Mesendoderm (in vitro differentiated cells): ENCODE measurements at regions not wholly inside any gene's neighbourhood (a gene's known extent, or its start where the extent isn't known, plus 50 kb on each side); places are given as distances from the start of the nearest gene placed in this dataset.

Source experiments
- DNase-seq: peaks from one replicate; pipeline ENCODE4 v3.0.0; 2013
- H2AK5ac ChIP-seq: 2 replicates; pipeline ENCODE4 v1.6.1; 2013; ENCODE audit warnings: low read length, inconsistent platforms
- H2BK120ac ChIP-seq: 2 replicates; pipeline ENCODE4 v1.6.1; 2013; ENCODE audit warnings: low read depth, mild to moderate bottlenecking, low read length, moderate library complexity, mixed read lengths
- H2BK15ac ChIP-seq: replicated peaks from 2 replicates; pipeline ENCODE4 v1.6.1; 2013; ENCODE audit warnings: low read depth, mild to moderate bottlenecking, moderate library complexity
- H2BK5ac ChIP-seq: 2 replicates; pipeline ENCODE4 v1.6.1; 2013; ENCODE audit warnings: low read length, inconsistent platforms
- H3K18ac ChIP-seq: 2 replicates; pipeline ENCODE4 v1.6.1; 2013; ENCODE audit warnings: mild to moderate bottlenecking, low read length, mixed read lengths
- H3K23ac ChIP-seq: one replicate; pipeline ENCODE4 v1.6.1; 2013; ENCODE audit warnings: low read length
- H3K27ac ChIP-seq: 2 replicates; pipeline ENCODE4 v1.5.1; 2013; ENCODE audit warnings: low read depth, mild to moderate bottlenecking, inconsistent platforms, low read length, moderate library complexity
- H3K27me3 ChIP-seq: 2 replicates; pipeline ENCODE4 v1.6.1; 2013; ENCODE audit warnings: low read length, control low read depth, mild to moderate bottlenecking, inconsistent platforms; ENCODE audit not compliant: insufficient read depth, poor library complexity
- H3K36me3 ChIP-seq: 2 replicates; pipeline ENCODE4 v1.6.1; 2013; ENCODE audit warnings: low read length, inconsistent platforms; ENCODE audit not compliant: control insufficient read depth, insufficient read depth
- H3K4ac ChIP-seq: one replicate; pipeline ENCODE4 v1.6.1; 2013; ENCODE audit warnings: low read depth, mild to moderate bottlenecking, low read length, moderate library complexity
- H3K4me1 ChIP-seq: 2 replicates; pipeline ENCODE4 v1.6.1; 2013; ENCODE audit warnings: low read depth, low read length, inconsistent platforms; ENCODE audit not compliant: control insufficient read depth
- H3K4me2 ChIP-seq: 2 replicates; pipeline ENCODE4 v1.6.1; 2013; ENCODE audit warnings: low read length
- H3K4me3 ChIP-seq: 2 replicates; pipeline ENCODE4 v1.5.1; 2013; ENCODE audit warnings: mild to moderate bottlenecking, low read length
- H3K56ac ChIP-seq: one replicate; pipeline ENCODE4 v1.6.1; 2013; ENCODE audit warnings: low read length
- H3K79me1 ChIP-seq: 2 replicates; pipeline ENCODE4 v1.6.1; 2013; ENCODE audit warnings: low read length, inconsistent platforms
- H3K79me2 ChIP-seq: 2 replicates; pipeline ENCODE4 v1.6.1; 2013; ENCODE audit warnings: mild to moderate bottlenecking, low read length; ENCODE audit not compliant: control insufficient read depth, insufficient read depth
- H3K9ac ChIP-seq: 2 replicates; pipeline ENCODE4 v1.6.1; 2013; ENCODE audit warnings: low read length, inconsistent platforms
- H4K5ac ChIP-seq: one replicate; pipeline ENCODE4 v1.6.1; 2013; ENCODE audit warnings: low read length
- H4K8ac ChIP-seq: one replicate; pipeline ENCODE4 v1.6.1; 2013; ENCODE audit warnings: low read depth, mild to moderate bottlenecking, control low read depth, low read length, moderate library complexity
- WGBS: extraction: QIAGEN DNeasy Blood & Tissue Kit; methylation state at CpG from one replicate; pipeline ENCODE4 v1.1.7; 2013; ENCODE audit warnings: low lambda C conversion rate, missing lambda C conversion rate; ENCODE audit not compliant: insufficient coverage; ENCODE audit errors: extremely low coverage; 5-methylcytosine and 5-hydroxymethylcytosine counted together

GRCh38 chr20:23269954-23270353, 80.6 kb upstream of the NXT1 start:
- Histone ChIP-seq H3K4me3 (no peak overlapping the region), H2AK5ac (no peak overlapping the region), H3K4ac (no peak overlapping the region), H3K79me2 (no peaks in the 10 kb centered on the region), H3K4me2 (no peak overlapping the region), H4K8ac (no peak overlapping the region), H3K4me1 (no peaks in the 10 kb centered on the region), H3K27me3 (no peaks in the 10 kb centered on the region), H2BK120ac (no peak overlapping the region), H3K56ac (peak overlapping the region; percentile 28), H3K18ac (peak overlapping the region; percentile 33), H2BK15ac (no peak overlapping the region), H3K36me3 (no peaks in the 10 kb centered on the region), H3K9ac (no peak overlapping the region), H3K27ac (peak overlapping the region; percentile 79), H3K79me1 (no peaks in the 10 kb centered on the region), H4K5ac (no peak overlapping the region), H3K23ac (no peak overlapping the region), H2BK5ac (no peak overlapping the region)
- no CpG with 5 or more reads among the region's 5 CpGs for WGBS
- DNase-seq, result peak; percentile 83

GRCh38 chr20:23268792-23269354, 81.7 kb upstream of the NXT1 start:
- Histone ChIP-seq H3K27ac (no peak overlapping the region), H3K23ac (no peak overlapping the region), H3K4me1 (no peaks in the 10 kb centered on the region), H3K4me3 (no peak overlapping the region), H4K8ac (no peak overlapping the region), H3K4me2 (no peak overlapping the region), H3K9ac (no peak overlapping the region), H2BK120ac (no peak overlapping the region), H2AK5ac (no peak overlapping the region), H3K4ac (no peak overlapping the region), H3K36me3 (no peaks in the 10 kb centered on the region), H3K27me3 (no peaks in the 10 kb centered on the region), H4K5ac (no peak overlapping the region), H3K79me1 (no peaks in the 10 kb centered on the region), H3K18ac (no peak overlapping the region), H3K56ac (no peak overlapping the region), H3K79me2 (no peaks in the 10 kb centered on the region), H2BK15ac (no peak overlapping the region), H2BK5ac (no peak overlapping the region)
- DNase-seq, result peak; percentile 39
- no CpG with 5 or more reads among the region's 4 CpGs for WGBS

- Histone ChIP-seq H3K4ac (no peak overlapping the region), H3K36me3 (no peaks in the 10 kb centered on the region), H3K4me1 (no peaks in the 10 kb centered on the region), H3K56ac (no peak overlapping the region), H2BK120ac (no peak overlapping the region), H4K8ac (no peak overlapping the region), H3K4me2 (no peak overlapping the region), H3K9ac (no peak overlapping the region), H2AK5ac (no peak overlapping the region), H3K18ac (no peak overlapping the region), H3K79me1 (no peaks in the 10 kb centered on the region), H3K23ac (no peak overlapping the region), H3K27ac (no peak overlapping the region), H2BK5ac (no peak overlapping the region), H4K5ac (no peak overlapping the region), H3K4me3 (no peak overlapping the region), H2BK15ac (no peak overlapping the region), H3K79me2 (no peaks in the 10 kb centered on the region), H3K27me3 (no peaks in the 10 kb centered on the region)
- DNase-seq, result no peak
- no CpG with 5 or more reads among the region's 2 CpGs for WGBS
Measured at GRCh38 chr20:23267909-23268308, 82.7 kb upstream of the NXT1 start.

GRCh38 chr20:23266530-23267398, 83.8 kb upstream of the NXT1 start:
- no peak overlapping the region for H3K27ac ChIP-seq
- no peaks in the 10 kb centered on the region for H3K79me1 ChIP-seq
- peak; percentile 92 for DNase-seq
- no peaks in the 10 kb centered on the region for H3K4me1 ChIP-seq
- H3K4me3 ChIP-seq, result no peak overlapping the region
- no peak overlapping the region for H4K5ac ChIP-seq
- H4K8ac ChIP-seq, result no peak overlapping the region
- no peaks in the 10 kb centered on the region for H3K27me3 ChIP-seq
- WGBS, result no CpG with 5 or more reads among the region's 7 CpGs
- no peak overlapping the region for H3K18ac ChIP-seq
- no peak overlapping the region for H3K4me2 ChIP-seq
- H2BK120ac ChIP-seq, result no peak overlapping the region
- no peaks in the 10 kb centered on the region for H3K36me3 ChIP-seq
- H3K56ac ChIP-seq, result no peak overlapping the region
- H2AK5ac ChIP-seq, result no peak overlapping the region
- H3K4ac ChIP-seq, result no peak overlapping the region
- no peaks in the 10 kb centered on the region for H3K79me2 ChIP-seq
- no peak overlapping the region for H2BK5ac ChIP-seq
- H3K23ac ChIP-seq, result no peak overlapping the region
- no peak overlapping the region for H3K9ac ChIP-seq
- no peak overlapping the region for H2BK15ac ChIP-seq

- H3K4me1 ChIP-seq, result no peaks in the 10 kb centered on the region
- no peaks in the 10 kb centered on the region for H3K79me2 ChIP-seq
- no peak overlapping the region for H3K4me2 ChIP-seq
- no peak overlapping the region for H3K56ac ChIP-seq
- no peaks in the 10 kb centered on the region for H3K27me3 ChIP-seq
- H2AK5ac ChIP-seq, result no peak overlapping the region
- no peak overlapping the region for H2BK5ac ChIP-seq
- no peaks in the 10 kb centered on the region for H3K79me1 ChIP-seq
- no peak overlapping the region for H3K9ac ChIP-seq
- H2BK120ac ChIP-seq, result no peak overlapping the region
- no peak overlapping the region for H4K5ac ChIP-seq
- no CpG with 5 or more reads among the region's 8 CpGs for WGBS
- DNase-seq, result no peak
- H3K36me3 ChIP-seq, result no peaks in the 10 kb centered on the region
- no peak overlapping the region for H2BK15ac ChIP-seq
- H3K4me3 ChIP-seq, result no peak overlapping the region
- no peak overlapping the region for H3K18ac ChIP-seq
- no peak overlapping the region for H3K23ac ChIP-seq
- no peak overlapping the region for H3K27ac ChIP-seq
- no peak overlapping the region for H4K8ac ChIP-seq
- H3K4ac ChIP-seq, result no peak overlapping the region
Measured at GRCh38 chr20:23265226-23265625, 85.4 kb upstream of the NXT1 start.
